ENCODE measurements at regions not wholly inside any gene's neighbourhood (a gene's known extent, or its start where the extent isn't known, plus 50 kb on each side); places are given as distances from the start of the nearest gene placed in this dataset.
"Not testable (repeated sequence)": the region's sequence is repeated elsewhere in the genome, so short reads cannot be mapped to it uniquely, and the experiment has no call there.

- DNase-seq (ENCODE audit: low read depth in 1 of 2, low spot score in 1 of 2): no peak
Observed at GRCh38 chr17:52451294-52451861, 292.9 kb upstream of the CA10 start.

DNA sequence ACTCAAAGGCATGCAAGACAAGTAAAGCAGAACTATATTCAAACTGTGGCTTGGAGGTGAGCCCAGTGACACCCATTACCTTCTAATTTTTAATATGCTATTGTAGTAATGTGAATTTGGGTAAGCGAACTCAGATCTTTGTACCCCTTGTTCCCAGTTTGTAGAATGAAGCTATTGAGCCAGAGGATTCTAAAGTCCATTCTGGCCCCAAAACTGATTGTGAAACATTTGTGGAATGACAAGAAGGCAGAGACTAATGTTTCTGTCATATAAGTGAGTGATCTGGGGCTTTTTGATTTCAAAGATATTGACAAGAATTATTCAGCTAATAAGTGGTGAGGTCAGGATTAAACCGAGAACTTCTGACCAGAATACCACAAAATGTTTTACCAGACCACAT lies 283.8 kb upstream of the CA10 start:
- DNase-seq (ENCODE audit: low read depth in 1 of 2, low spot score in 1 of 2): no peak

GRCh38 chr17:52420555-52421078 lies 262.1 kb upstream of the CA10 start:
- no peak for DNase-seq (ENCODE audit: low read depth in 1 of 2, low spot score in 1 of 2)

GRCh38 chr17:52419229-52419641 lies 260.7 kb upstream of the CA10 start:
- DNase-seq (ENCODE audit: low read depth in 1 of 2, low spot score in 1 of 2): no peak

GRCh38 chr17:52410781-52411180 lies 252.3 kb upstream of the CA10 start:
- no peak for DNase-seq (ENCODE audit: low read depth in 1 of 2, low spot score in 1 of 2)

- not testable (repeated sequence) for DNase-seq (ENCODE audit: low read depth in 1 of 2, low spot score in 1 of 2)
Observed at GRCh38 chr17:52409222-52409621, 250.7 kb upstream of the CA10 start.

DNA sequence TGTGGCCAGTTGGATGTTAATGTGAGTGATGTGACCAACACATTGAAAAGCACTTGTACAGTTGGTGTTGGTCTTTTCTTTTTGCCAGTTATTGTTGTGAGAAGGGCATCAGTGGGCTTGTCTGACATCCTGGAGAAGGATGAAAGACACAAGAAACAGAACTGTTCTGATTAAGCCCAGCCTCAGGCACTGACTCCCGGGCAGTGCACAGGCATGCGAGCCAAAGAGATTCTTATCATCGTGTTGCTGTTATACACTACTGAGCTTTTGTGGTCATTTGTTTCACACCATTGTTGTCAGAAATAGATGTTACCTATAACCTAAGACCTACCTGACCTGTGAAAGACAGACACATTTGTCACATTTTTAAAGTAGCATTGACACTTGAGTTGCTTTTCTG lies 236.8 kb upstream of the CA10 start:
- no peak for DNase-seq (ENCODE audit: low read depth in 1 of 2, low spot score in 1 of 2)

DNA sequence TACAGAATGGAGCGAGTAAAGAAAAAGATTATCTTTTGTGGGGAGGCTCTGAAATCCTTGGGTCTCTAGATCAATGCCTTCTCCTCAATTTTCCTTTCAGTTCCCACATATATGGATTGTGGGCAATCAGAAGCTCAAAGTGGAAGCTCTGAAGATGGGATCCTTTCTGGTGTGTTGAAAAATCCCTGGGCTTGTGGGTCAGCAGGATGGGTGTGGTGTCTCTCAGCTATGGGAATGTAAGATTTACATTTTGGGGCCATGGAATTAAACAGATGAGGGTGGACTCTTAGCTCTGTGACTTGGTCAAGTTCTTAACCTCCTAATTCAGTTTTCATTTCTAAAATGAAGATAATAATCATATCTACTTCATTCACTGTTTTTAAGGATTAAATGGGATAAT lies 231.9 kb upstream of the CA10 start:
- DNase-seq (ENCODE audit: low read depth in 1 of 2, low spot score in 1 of 2): no peak

DNA sequence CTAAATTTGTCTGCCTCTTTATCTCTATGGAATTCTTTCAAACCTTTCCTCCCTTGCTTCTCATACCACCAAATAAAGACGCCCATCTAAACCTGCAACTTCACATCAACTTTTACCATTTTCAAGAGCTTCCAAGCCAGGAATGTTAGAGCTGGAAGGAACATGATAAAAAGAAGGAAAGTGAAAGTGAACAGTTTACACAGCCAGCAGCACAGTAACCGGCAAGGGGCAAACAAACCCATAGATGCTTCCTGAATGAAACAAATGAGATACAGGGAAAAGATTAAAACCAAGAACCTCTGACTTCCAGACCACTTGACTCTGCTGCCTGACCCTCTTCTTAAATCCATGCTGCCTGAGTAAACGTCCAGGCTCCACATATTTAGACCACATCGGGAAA lies 231.1 kb upstream of the CA10 start:
- DNase-seq (ENCODE audit: low read depth in 1 of 2, low spot score in 1 of 2): no peak

DNA sequence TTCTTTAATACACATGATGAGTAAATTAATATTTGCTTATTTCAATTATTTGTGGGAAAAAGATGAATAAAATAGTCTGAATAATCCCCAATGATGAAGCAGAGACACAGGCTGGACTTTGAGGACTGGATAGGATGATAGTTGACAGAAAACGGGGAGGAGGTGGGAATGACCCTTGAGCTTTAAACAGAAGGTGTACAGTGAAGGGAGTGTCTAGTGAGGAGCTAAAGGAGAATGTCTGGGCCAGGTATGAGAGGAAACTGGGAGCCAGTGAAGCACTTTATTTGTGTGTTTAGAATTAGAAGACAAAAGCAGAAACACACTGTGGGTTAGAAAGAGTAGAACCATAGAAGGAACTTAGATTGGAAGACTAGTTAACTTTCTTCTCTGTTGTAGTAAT lies 230.4 kb upstream of the CA10 start:
- DNase-seq (ENCODE audit: low read depth in 1 of 2, low spot score in 1 of 2): no peak

GRCh38 chr17:52384695-52385094 lies 226.2 kb upstream of the CA10 start:
- no peak for DNase-seq (ENCODE audit: low read depth in 1 of 2, low spot score in 1 of 2)

DNA sequence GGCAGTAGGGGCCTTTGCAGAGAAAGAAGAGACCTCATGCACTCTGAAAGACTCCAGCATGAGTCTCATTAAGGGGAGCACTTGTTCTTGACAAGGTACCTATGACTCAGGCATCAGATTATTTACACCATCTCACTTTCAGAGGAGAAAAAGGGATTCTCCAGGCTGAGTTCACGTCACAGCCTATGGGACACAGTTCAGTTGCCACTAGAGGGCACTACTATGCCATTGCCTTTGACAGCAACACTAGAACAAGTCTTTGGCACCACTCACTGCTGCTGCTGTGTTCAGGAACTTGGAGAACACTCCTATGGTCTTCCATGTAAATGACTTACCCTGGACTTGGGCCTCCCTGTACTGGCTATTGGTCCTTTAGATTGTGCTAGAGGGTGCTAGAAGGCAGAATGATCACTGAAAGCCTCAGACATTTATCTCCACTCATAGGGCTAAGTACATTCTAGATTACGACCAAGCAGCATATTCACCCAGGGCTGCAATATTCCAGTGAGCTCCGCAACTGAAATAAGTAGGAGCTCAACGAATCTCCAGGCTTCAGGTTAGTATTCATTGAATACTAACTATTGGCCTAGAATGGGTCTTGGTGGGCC lies 225.1 kb upstream of the CA10 start:
- DNase-seq (ENCODE audit: low read depth in 1 of 2, low spot score in 1 of 2): peak in 1 of 2 donors; percentile 3

DNA sequence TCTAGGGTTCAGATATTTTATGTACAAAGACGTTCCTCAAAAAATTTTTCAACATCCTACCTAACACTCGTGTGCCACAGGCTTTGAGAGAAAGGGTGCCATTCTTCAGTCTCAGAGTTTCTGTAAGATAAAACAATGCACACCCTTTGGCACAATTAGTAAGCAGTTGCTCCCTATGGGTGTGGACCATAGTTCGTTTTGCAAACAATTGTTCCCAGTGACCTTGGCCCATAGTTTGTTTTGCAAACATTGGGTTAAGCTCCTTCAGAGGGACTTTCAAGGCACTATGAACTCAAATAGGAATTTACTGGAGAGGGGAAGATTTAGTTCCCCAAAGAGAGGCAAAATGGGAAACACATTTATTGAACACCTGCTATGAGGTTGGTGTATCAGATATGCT lies 220.3 kb upstream of the CA10 start:
- DNase-seq (ENCODE audit: low read depth in 1 of 2, low spot score in 1 of 2): no peak

- DNase-seq (ENCODE audit: low read depth in 1 of 2, low spot score in 1 of 2): no peak
Observed at GRCh38 chr17:52376137-52376536, 217.6 kb upstream of the CA10 start.

DNA sequence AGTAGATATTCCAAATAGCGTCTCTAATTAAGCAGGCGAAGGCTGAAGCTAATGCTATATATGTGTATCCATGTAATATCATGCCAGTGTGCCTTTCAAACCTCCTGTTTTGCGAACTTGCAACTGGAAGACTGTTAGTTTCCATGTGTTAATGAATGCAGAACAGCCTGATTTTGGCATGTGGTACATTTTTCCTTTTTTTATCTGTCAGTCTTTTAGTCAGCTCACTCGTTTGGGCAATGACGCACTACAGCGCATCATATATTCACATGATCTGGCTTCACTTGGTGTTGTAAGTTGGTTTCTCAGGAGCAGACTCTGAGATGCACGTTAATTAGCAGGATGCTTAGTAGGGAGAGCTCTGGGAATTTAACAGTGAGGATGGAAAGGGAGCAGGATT lies 210.4 kb upstream of the CA10 start:
- DNase-seq (ENCODE audit: low read depth in 1 of 2, low spot score in 1 of 2): no peak

DNA sequence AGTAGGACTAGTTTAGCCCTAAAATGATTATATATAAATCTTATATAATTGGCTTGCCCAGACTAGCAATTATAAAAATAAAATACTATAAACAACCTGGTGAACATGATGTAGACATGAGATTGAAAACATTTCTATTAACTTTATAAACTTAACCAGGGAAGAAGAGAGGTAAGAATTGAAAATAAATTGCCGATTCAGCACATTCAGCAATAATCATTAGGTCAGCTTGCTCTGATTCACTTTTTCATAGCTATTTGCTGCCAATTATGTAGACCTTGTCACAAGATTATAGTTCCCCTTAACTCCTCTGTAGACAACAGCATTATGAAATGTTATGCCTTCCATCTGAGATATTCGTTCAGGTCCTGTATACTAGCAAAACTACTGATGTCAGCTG lies 199.3 kb upstream of the CA10 start:
- DNase-seq (ENCODE audit: low read depth in 1 of 2, low spot score in 1 of 2): no peak

GRCh38 chr17:52336796-52337195 lies 178.3 kb upstream of the CA10 start:
- DNase-seq (ENCODE audit: low read depth in 1 of 2, low spot score in 1 of 2): no peak

DNA sequence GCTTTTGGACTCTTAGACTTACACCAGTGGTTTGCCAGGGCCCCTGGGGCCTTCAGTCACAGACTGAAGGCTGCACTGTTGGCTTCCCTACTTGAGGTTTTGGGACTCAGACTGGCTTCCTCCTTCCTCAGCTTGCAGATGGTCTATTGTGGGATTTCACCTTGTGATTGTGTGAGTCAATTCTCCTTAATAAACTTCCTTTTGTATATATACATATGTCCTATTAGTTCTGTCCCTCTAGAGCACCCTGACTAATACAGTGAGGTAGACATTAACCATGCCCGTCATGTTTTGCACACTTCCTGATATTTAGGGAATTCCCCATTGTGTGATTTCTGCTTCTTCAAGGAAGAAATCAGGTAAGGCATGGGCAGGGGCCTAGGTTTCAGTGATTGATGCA lies 147.8 kb upstream of the CA10 start:
- DNase-seq (ENCODE audit: low read depth in 1 of 2, low spot score in 1 of 2): no peak

- no peak for DNase-seq (ENCODE audit: low read depth in 1 of 2, low spot score in 1 of 2)
Observed at GRCh38 chr17:52298881-52299280, 140.4 kb upstream of the CA10 start.

GRCh38 chr17:52297230-52298010 lies 138.9 kb upstream of the CA10 start:
- DNase-seq (ENCODE audit: low read depth in 1 of 2, low spot score in 1 of 2): no peak

DNA sequence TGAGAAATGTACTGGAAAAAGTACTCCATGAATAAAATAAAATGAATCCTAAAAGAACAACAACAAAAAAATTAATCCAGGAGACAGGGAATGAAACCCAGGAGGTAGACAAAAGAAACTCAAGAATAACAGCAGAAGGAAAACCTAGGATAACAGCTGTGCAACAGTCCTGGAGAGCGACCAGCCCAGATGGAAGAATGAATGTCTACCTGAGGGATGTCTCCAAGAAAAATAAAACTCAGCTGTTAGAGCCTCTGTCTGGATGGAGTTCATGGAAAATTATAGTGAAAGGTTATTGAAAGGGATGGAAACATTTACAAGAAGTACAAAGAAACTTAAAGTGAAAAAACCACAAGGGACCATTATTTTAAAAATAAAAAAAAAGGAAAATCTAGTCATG lies 135.8 kb upstream of the CA10 start:
- no peak for DNase-seq (ENCODE audit: low read depth in 1 of 2, low spot score in 1 of 2)

DNA sequence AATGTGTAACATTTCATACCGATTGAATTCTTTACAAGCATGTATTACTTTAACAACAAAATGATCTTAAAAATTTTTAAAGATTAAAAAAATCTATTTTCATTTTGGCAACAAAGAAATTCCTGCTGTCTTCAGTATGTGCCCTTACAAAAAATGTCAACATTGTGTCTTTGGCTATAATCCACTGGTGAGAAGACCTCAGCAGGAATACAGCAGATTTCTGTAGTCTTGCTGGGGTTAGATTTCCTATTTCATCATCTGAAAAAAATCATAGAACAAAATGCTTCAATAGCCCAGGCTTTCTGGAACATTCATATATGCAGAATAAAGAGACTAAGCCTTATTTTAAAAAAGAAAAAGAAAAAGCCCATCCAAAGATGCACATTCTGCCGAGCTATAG lies 129.1 kb upstream of the CA10 start:
- DNase-seq (ENCODE audit: low read depth in 1 of 2, low spot score in 1 of 2): no peak

All from activated CD4-positive, alpha-beta T cell treated with anti-CD3 and anti-CD28 coated beads, Interleukin-2, amount 50 U/mL, for 24 hours (primary cell).